GM12891 (cell line): ENCODE measurements at regions not wholly inside any gene's neighbourhood (a gene's known extent, or its start where the extent isn't known, plus 50 kb on each side); places are given as distances from the start of the nearest gene placed in this dataset.
"Not testable (repeated sequence)": the region's sequence is repeated elsewhere in the genome, so short reads cannot be mapped to it uniquely, and the experiment has no call there.

ENCODE experiments used
- POLR2A ChIP-seq: IDR thresholded peaks from 2 replicates; pipeline ENCODE4 v1.6.1; 2011; ENCODE audit warnings: low read depth, low read length, control low read depth
- TAF1 ChIP-seq: IDR thresholded peaks from 2 replicates; pipeline ENCODE4 v1.6.1; 2011; ENCODE audit warnings: low read depth, low read length, control low read depth

GRCh38 chr15:100733843-100734185, 131.4 kb downstream of the ASB7 start:
- not testable (repeated sequence) for TF ChIP-seq TAF1, POLR2A
